Endothelial cell of umbilical vein (primary cell): ENCODE measurements at regions not wholly inside any gene's neighbourhood (a gene's known extent, or its start where the extent isn't known, plus 50 kb on each side); places are given as distances from the start of the nearest gene placed in this dataset.

ENCODE experiments used
- BruUV-seq: library from RNA; stranded (reverse); fragments of 400-500 nt; replicated peaks from 2 replicates; lab custom pipeline; 2021; lab: Mats Ljungman, UMichigan
- CTCF ChIA-PET: fragments of 300-600, 350-600 bp; sonication (Branson Sonifier 250); formaldehyde crosslinking; loops from one replicate; lab custom pipeline; 2021; ENCODE audit warnings: antibody characterized with exemption, inconsistent platforms; lab: Charles Lee
- POLR2A ChIA-PET: fragments of 300-600, 350-600 bp; sonication (Branson Sonifier 250); formaldehyde crosslinking; loops from one replicate; lab custom pipeline; 2021; ENCODE audit warnings: antibody characterized with exemption, inconsistent platforms; lab: Charles Lee
- DNase-seq: peaks from one replicate; pipeline ENCODE4 v3.0.0-alpha.2; 2011; ENCODE audit warnings: low read depth, low spot score
- FAIRE-seq: peaks from 2 replicates; lab custom pipeline; 2011; peaks lifted over from hg19 to GRCh38; lab: Jason Lieb, UNC
- H2AFZ ChIP-seq: 2 replicates; pipeline ENCODE4 v1.6.0; 2012; ENCODE audit warnings: low read depth, low read length, control low read depth, inconsistent platforms
- H3K27ac ChIP-seq: 2 replicates; pipeline ENCODE4 v1.5.1; 2011; ENCODE audit warnings: low read depth, mild to moderate bottlenecking, control low read depth, low read length, moderate library complexity; ENCODE audit not compliant: insufficient read depth
- H3K27me3 ChIP-seq, 2 experiments: 2 replicates each; pipeline versions ENCODE4 v1.6.0 to v1.6.1; 2011; ENCODE audit warnings: low read length in 2 of 2, mixed read lengths in 1 of 2; ENCODE audit not compliant: control insufficient read depth in 2 of 2, insufficient read depth in 2 of 2
- H3K36me3 ChIP-seq, 2 experiments: 2 replicates in 1 of 2; 3 replicates in 1 of 2; pipeline ENCODE4 v1.5.1; 2011; ENCODE audit warnings: low read length in 2 of 2, mild to moderate bottlenecking in 1 of 2, moderate library complexity in 1 of 2; ENCODE audit not compliant: control insufficient read depth in 2 of 2, insufficient read depth in 2 of 2; ENCODE audit errors: extremely low read depth in 1 of 2
- H3K4me1 ChIP-seq: 3 replicates; pipeline ENCODE4 v1.5.1; 2011; ENCODE audit warnings: mild to moderate bottlenecking, low read length; ENCODE audit not compliant: control insufficient read depth, insufficient read depth; ENCODE audit errors: extremely low read depth
- H3K4me2 ChIP-seq: 2 replicates; pipeline ENCODE4 v1.6.1; 2011; ENCODE audit warnings: low read length, control low read depth, mixed read lengths; ENCODE audit not compliant: insufficient read depth
- H3K4me3 ChIP-seq, 3 experiments: fragments of 200-600 bp in 1 of 3; sonication (generic), shearing (Covaris generic) in 1 of 3; replicated peaks in 1 of 3; 2 replicates each; pipeline ENCODE4 v1.5.1; 2011 to 2016; ENCODE audit warnings: control low read depth in 3 of 3, low read length in 3 of 3, mild to moderate bottlenecking in 2 of 3, inconsistent platforms in 1 of 3, low read depth in 1 of 3, moderate library complexity in 1 of 3; ENCODE audit not compliant: insufficient read depth in 1 of 3
- H3K79me2 ChIP-seq: 2 replicates; pipeline ENCODE4 v1.6.0; 2012; ENCODE audit warnings: low read length, inconsistent platforms; ENCODE audit not compliant: control insufficient read depth, insufficient read depth
- H3K9ac ChIP-seq: replicated peaks from 2 replicates; pipeline ENCODE3; 2011; ENCODE audit warnings: low read length, control low read depth; ENCODE audit not compliant: insufficient read depth; ENCODE audit errors: extremely low read depth
- H3K9me1 ChIP-seq: replicated peaks from 3 replicates; pipeline ENCODE4 v1.6.0; 2011; ENCODE audit warnings: mild to moderate bottlenecking, low read length; ENCODE audit not compliant: control insufficient read depth, insufficient read depth; ENCODE audit errors: extremely low read depth
- H3K9me3 ChIP-seq: replicated peaks from 2 replicates; pipeline ENCODE4 v1.5.1; 2012; ENCODE audit warnings: low read length, inconsistent platforms; ENCODE audit not compliant: control insufficient read depth, insufficient read depth
- H4K20me1 ChIP-seq: replicated peaks from 2 replicates; pipeline ENCODE3; 2011; ENCODE audit warnings: mild to moderate bottlenecking, low read length; ENCODE audit not compliant: control insufficient read depth, insufficient read depth; ENCODE audit errors: extremely low read depth
- CTCF ChIP-seq, 2 donors: IDR thresholded peaks; 1 replicate in 1 of 2; 2 replicates in 1 of 2; pipeline ENCODE4 v1.5.1; 2011; ENCODE audit warnings: low read length in 2 of 2, mild to moderate bottlenecking in 2 of 2, moderate library complexity in 2 of 2, control low read depth in 1 of 2, inconsistent platforms in 1 of 2, low read depth in 1 of 2; ENCODE audit not compliant: insufficient read depth in 1 of 2; ENCODE audit errors: extremely low read depth in 1 of 2
- EZH2 ChIP-seq: IDR thresholded peaks from 2 replicates; pipeline ENCODE4 v1.6.1; 2012; ENCODE audit warnings: borderline replicate concordance, low read depth, mild to moderate bottlenecking, moderate library complexity, low read length, inconsistent platforms; ENCODE audit not compliant: severe bottlenecking
- FOS ChIP-seq: IDR thresholded peaks from 2 replicates; pipeline ENCODE4 v1.6.1; 2011; ENCODE audit warnings: mild to moderate bottlenecking, low read length, moderate library complexity, borderline replicate concordance; ENCODE audit not compliant: insufficient read depth
- GATA2 ChIP-seq: IDR thresholded peaks from 2 replicates; pipeline ENCODE4 v1.7.0; 2011; ENCODE audit warnings: low read depth, mild to moderate bottlenecking, moderate library complexity, mixed read lengths, low read length; ENCODE audit not compliant: insufficient read length, insufficient read depth
- JUN ChIP-seq: IDR thresholded peaks from 2 replicates; pipeline ENCODE4 v1.6.1; 2011; ENCODE audit warnings: borderline replicate concordance, low read depth; ENCODE audit not compliant: insufficient read length, insufficient read depth
- MAX ChIP-seq: IDR thresholded peaks from 2 replicates; pipeline ENCODE4 v1.6.1; 2011; ENCODE audit not compliant: insufficient read depth, insufficient read length
- MYC ChIP-seq: IDR thresholded peaks from one replicate; pipeline ENCODE4 v1.6.1; 2011; ENCODE audit warnings: mild to moderate bottlenecking, low read depth, low read length
- POLR2A ChIP-seq: IDR thresholded peaks from 2 replicates; pipeline ENCODE4 v1.6.1; 2012; ENCODE audit warnings: low read depth, mild to moderate bottlenecking, control low read depth, low read length
- POLR2AphosphoS5 ChIP-seq: IDR thresholded peaks from 2 replicates; pipeline ENCODE4 v1.6.1; 2012; ENCODE audit warnings: low read depth, mild to moderate bottlenecking, control low read depth, low read length, moderate library complexity; ENCODE audit not compliant: insufficient read depth
- dilution Hi-C: fragments of 300-500 bp; cut with MboI; formaldehyde crosslinking; loops from one replicate; pipeline ENCODE4 v1.15.0; 2019; ENCODE audit warnings: low sequenced_read_pairs; ENCODE audit not compliant: extremely low pct_ligation_motif_present
- intact Hi-C: fragments of 100-400 bp; cut with micrococcal nuclease; formaldehyde crosslinking; loops from one replicate; pipeline ENCODE4 v1.10.0; 2022

- FAIRE-seq (no peak), DNase-seq (no peak)
- no peak overlapping the region for H2AFZ ChIP-seq
- no peaks in the 10 kb centered on the region for H3K9me1 ChIP-seq
- H3K4me1 ChIP-seq = no peaks in the 10 kb centered on the region
- no peaks in the 10 kb centered on the region for H4K20me1 ChIP-seq
- H3K4me2 ChIP-seq = no peak overlapping the region
- BruUV-seq = no TSS peak
- peaks cover 0 to 2% of the 10 kb centered on the region in 2 experiments for H3K27me3 ChIP-seq
- ChIA-PET POLR2A (no interaction called here), CTCF (no interaction called here)
- H3K36me3 ChIP-seq = no peaks in the 10 kb centered on the region
- H3K4me3 ChIP-seq = no peak overlapping the region
- intact Hi-C loops = no loop called here
- H3K9me3 ChIP-seq = no peaks in the 10 kb centered on the region
- H3K27ac ChIP-seq = no peak overlapping the region
- H3K9ac ChIP-seq = no peak overlapping the region
- no peaks in the 10 kb centered on the region for H3K79me2 ChIP-seq
- dilution Hi-C loops = no loop called here
- TF ChIP-seq POLR2AphosphoS5 (no peak), GATA2 (no peak), EZH2 (no peak), POLR2A (no peak), FOS (no peak), MYC (no peak), CTCF (IDR thresholded peaks at IDR 0.05; ENCODE audit: extremely low read depth in 1 of 2, insufficient read depth in 1 of 2, low read depth in 1 of 2, low read length in 2 of 2) (no peak), JUN (no peak), MAX (no peak)
These were observed 235.2 kb downstream of the FAM72C start for GRCh38 chr1:143736562-143736961.
